GM10248 (cell line): ENCODE measurements at regions not wholly inside any gene's neighbourhood (a gene's known extent, or its start where the extent isn't known, plus 50 kb on each side); places are given as distances from the start of the nearest gene placed in this dataset.

Source experiments
- CTCF ChIA-PET: fragments of 300-600 bp; sonication (Branson Sonifier 250); formaldehyde crosslinking; extraction: SDS; loops from one replicate; lab custom pipeline; 2021; ENCODE audit warnings: antibody characterized with exemption; lab: Yijun Ruan, JAX
- POLR2A ChIA-PET: fragments of 350-650 bp; sonication (Branson Sonifier 250); formaldehyde crosslinking; extraction: SDS; loops from one replicate; lab custom pipeline; 2020; ENCODE audit warnings: antibody characterized with exemption; lab: Yijun Ruan, JAX
- DNase-seq: peaks from one replicate; pipeline ENCODE4 v3.0.0; 2012; ENCODE audit errors: extremely low spot score
- CTCF ChIP-seq: IDR thresholded peaks from 2 replicates; pipeline ENCODE4 v1.5.1; 2012; ENCODE audit warnings: mild to moderate bottlenecking, low read depth; ENCODE audit errors: extremely low read depth, missing control alignments, control extremely low read depth

- CTCF ChIA-PET: no interaction called here
- no peak for TF ChIP-seq CTCF
- DNase-seq: no peak
- POLR2A ChIA-PET: no interaction called here
Measured at GRCh38 chr2:228556717-228557116, 375.2 kb upstream of the SPHKAP start.

GRCh38 chr2:228549441-228550007, 368.0 kb upstream of the SPHKAP start:
- CTCF ChIA-PET: interaction anchor here (0.5 to 0.9 kb wide), 2 partner anchors 18 to 493 kb away, joined by 3 to 4 read pairs; no protein-coding TSS in a partner anchor

GRCh38 chr2:228548230-228548629, 366.7 kb upstream of the SPHKAP start:
- DNase-seq: no peak
- CTCF ChIA-PET: no interaction called here
- POLR2A ChIA-PET: no interaction called here
- TF ChIP-seq CTCF: no peak

More at GRCh38 chr2:228549441-228550007, 368.0 kb upstream of the SPHKAP start:
- POLR2A ChIA-PET: no interaction called here
- no peak for TF ChIP-seq CTCF
- DNase-seq: no peak

- ChIA-PET CTCF (no interaction called here), POLR2A (no interaction called here)
- no peak for TF ChIP-seq CTCF
- DNase-seq: no peak
Measured at GRCh38 chr2:228545748-228546145, 364.3 kb upstream of the SPHKAP start.

GRCh38 chr2:228545041-228545747, 363.7 kb upstream of the SPHKAP start:
- POLR2A ChIA-PET: no interaction called here
- CTCF ChIA-PET: no interaction called here
- no peak for DNase-seq
- no peak for TF ChIP-seq CTCF

GRCh38 chr2:228543117-228543516, 361.6 kb upstream of the SPHKAP start:
- POLR2A ChIA-PET: no interaction called here
- CTCF ChIA-PET: interaction anchor here (1.2 to 1.3 kb wide), 3 partner anchors 9 to 15 kb away, joined by 3 to 4 read pairs (median 3); no protein-coding TSS in a partner anchor

More at GRCh38 chr2:228543117-228543516, 361.6 kb upstream of the SPHKAP start:
- no peak for TF ChIP-seq CTCF
- no peak for DNase-seq
